SK-N-MC (cell line): ENCODE measurements at regions not wholly inside any gene's neighbourhood (a gene's known extent, or its start where the extent isn't known, plus 50 kb on each side); places are given as distances from the start of the nearest gene placed in this dataset.

ENCODE experiments used
- EZH2 ChIP-seq: fragments of 200-600 bp; sonication (generic); IDR thresholded peaks from one replicate; pipeline ENCODE4 v1.6.1; 2017; ENCODE audit warnings: antibody characterized with exemption
- POLR2AphosphoS5 ChIP-seq: IDR thresholded peaks from 2 replicates; pipeline ENCODE4 v1.6.1; 2012; ENCODE audit warnings: mild to moderate bottlenecking, low read depth, low read length, borderline replicate concordance

DNA sequence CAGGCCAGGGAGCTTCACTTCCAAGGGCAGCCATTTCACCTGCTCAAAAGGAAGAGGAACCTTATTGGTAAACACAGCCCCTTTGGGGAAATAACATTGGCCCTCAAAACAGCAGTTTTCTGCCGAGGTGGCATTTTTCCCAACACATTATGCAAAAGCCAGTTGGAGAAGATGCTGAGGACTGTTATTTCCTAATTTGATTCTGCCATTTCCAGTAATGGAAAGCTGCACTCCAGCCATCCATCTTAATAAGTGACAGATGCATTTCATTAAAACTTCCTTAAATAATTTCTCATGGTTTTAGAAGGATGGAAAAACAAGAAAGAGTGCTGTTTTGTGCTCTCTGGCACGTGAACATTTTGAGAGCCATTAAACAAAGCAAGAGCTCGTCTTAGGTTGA lies 55.9 kb upstream of the ALK start:
- TF ChIP-seq EZH2 (no peak), POLR2AphosphoS5 (no peak)
